SK-N-SH (cell line): ENCODE measurements at regions not wholly inside any gene's neighbourhood (a gene's known extent, or its start where the extent isn't known, plus 50 kb on each side); places are given as distances from the start of the nearest gene placed in this dataset.
A peak's percentile ranks its signal among the peaks of the same experiment; 100 is the strongest.

Source experiments
- CTCF ChIA-PET: fragments of 300-600, 350-600 bp; formaldehyde crosslinking; extraction: SDS; loops from one replicate; lab custom pipeline; 2021; lab: Yijun Ruan, JAX
- POLR2A ChIA-PET: fragments of 350-600 bp; sonication (Branson Sonifier 250); formaldehyde crosslinking; extraction: SDS; loops from one replicate; lab custom pipeline; 2020; ENCODE audit warnings: antibody characterized with exemption, inconsistent platforms; lab: Yijun Ruan, JAX
- DNase-seq: peaks from one replicate; pipeline ENCODE4 v3.0.0; 2012
- H2AFZ ChIP-seq: fragments of 200-600 bp; sonication (generic); 2 replicates; pipeline ENCODE4 v1.8.1; 2016; ENCODE audit warnings: antibody characterized with exemption, mild to moderate bottlenecking, low read depth
- H3F3A ChIP-seq: fragments of 200-600 bp; sonication (generic); replicated peaks from 2 replicates; pipeline ENCODE3; 2016; ENCODE audit warnings: antibody characterized with exemption, mild to moderate bottlenecking; ENCODE audit not compliant: insufficient read depth
- H3K27ac ChIP-seq, 2 experiments: fragments of 200-500 bp in 1 of 2; fragments of 200-600 bp in 1 of 2; sonication (Bioruptor generic) in 1 of 2; sonication (generic), shearing (Covaris generic) in 1 of 2; 2 replicates each; pipeline versions ENCODE4 v1.5.1 to v1.6.1; 2014 to 2016; ENCODE audit warnings: low read depth in 2 of 2, inconsistent platforms in 1 of 2, low read length in 1 of 2, mild to moderate bottlenecking in 1 of 2, mixed read lengths in 1 of 2
- H3K27me3 ChIP-seq: fragments of 200-600 bp; sonication (generic), shearing (Covaris generic); 2 replicates; pipeline ENCODE4 v1.6.1; 2016; ENCODE audit warnings: mixed run types; ENCODE audit not compliant: insufficient read depth
- H3K36me3 ChIP-seq, 2 experiments: fragments of 200-500 bp in 1 of 2; fragments of 200-600 bp in 1 of 2; sonication (Bioruptor generic) in 1 of 2; sonication (generic) in 1 of 2; replicated peaks in 1 of 2; 2 replicates each; pipeline versions ENCODE3 to v1.5.1; 2014 to 2016; ENCODE audit warnings: low read length in 1 of 2, mild to moderate bottlenecking in 1 of 2; ENCODE audit not compliant: insufficient read depth in 2 of 2, control insufficient read depth in 1 of 2
- H3K4me1 ChIP-seq, 2 experiments: fragments of 200-500 bp in 1 of 2; fragments of 200-600 bp in 1 of 2; sonication (Bioruptor generic) in 1 of 2; sonication (generic), shearing (Covaris generic) in 1 of 2; 2 replicates each; pipeline versions ENCODE4 v1.5.1 to v1.6.1; 2014 to 2016; ENCODE audit warnings: low read depth in 1 of 2, low read length in 1 of 2, mixed run types in 1 of 2; ENCODE audit not compliant: insufficient read depth in 2 of 2, control insufficient read depth in 1 of 2
- H3K4me2 ChIP-seq: fragments of 200-600 bp; sonication (generic), shearing (Covaris generic); 2 replicates; pipeline ENCODE4 v1.6.1; 2017; ENCODE audit warnings: mixed run types
- H3K4me3 ChIP-seq, 2 experiments: fragments of 200-500 bp in 1 of 2; fragments of 200-600 bp in 1 of 2; sonication (Bioruptor generic) in 1 of 2; sonication (generic), shearing (Covaris generic) in 1 of 2; 2 replicates each; pipeline versions ENCODE4 v1.5.1 to v1.8.1; 2014 to 2016; ENCODE audit warnings: low read depth in 2 of 2, inconsistent platforms in 1 of 2, low read length in 1 of 2, mild to moderate bottlenecking in 1 of 2, mixed read lengths in 1 of 2, moderate library complexity in 1 of 2
- H3K79me2 ChIP-seq: fragments of 200-600 bp; sonication (generic); 2 replicates; pipeline ENCODE4 v1.8.1; 2017; ENCODE audit warnings: mild to moderate bottlenecking; ENCODE audit not compliant: insufficient read depth
- H3K9ac ChIP-seq: fragments of 200-600 bp; sonication (generic); 2 replicates; pipeline ENCODE4 v1.6.1; 2017; ENCODE audit warnings: mixed run types
- H3K9me2 ChIP-seq: fragments of 200-600 bp; sonication (generic); 2 replicates; pipeline ENCODE4 v1.6.1; 2017; ENCODE audit warnings: mixed run types
- H3K9me3 ChIP-seq: fragments of 200-600 bp; sonication (generic); 2 replicates; pipeline ENCODE4 v1.6.1; 2017; ENCODE audit warnings: mixed run types, mild to moderate bottlenecking, moderate library complexity
- H4K20me1 ChIP-seq: fragments of 200-600 bp; sonication (generic); 2 replicates; pipeline ENCODE4 v1.6.1; 2017; ENCODE audit warnings: mild to moderate bottlenecking, mixed run types; ENCODE audit not compliant: insufficient read depth
- CHD2 ChIP-seq: fragments of 150-350 bp; IDR thresholded peaks from 2 replicates; pipeline ENCODE4 v1.6.1; 2018; ENCODE audit warnings: low read length; ENCODE audit not compliant: partially characterized antibody
- CTCF ChIP-seq: fragments of 200-600 bp; sonication (generic); IDR thresholded peaks from 2 replicates; pipeline ENCODE4 v1.6.1; 2017; ENCODE audit warnings: antibody characterized with exemption, mild to moderate bottlenecking, moderate library complexity
- EP300 ChIP-seq, 2 experiments: IDR thresholded peaks; 2 replicates each; pipeline versions ENCODE4 v1.4.0 to v1.6.1; 2012; ENCODE audit warnings: borderline replicate concordance in 1 of 2, low read depth in 1 of 2, low read length in 1 of 2
- EZH2phosphoT487 ChIP-seq: fragments of 200-600 bp; sonication (generic); IDR thresholded peaks from 2 replicates; pipeline ENCODE4 v1.6.1; 2017; ENCODE audit warnings: low read depth, mixed run types, mild to moderate bottlenecking, antibody characterized with exemption, moderate library complexity, borderline replicate concordance
- FOXM1 ChIP-seq: IDR thresholded peaks from 2 replicates; pipeline ENCODE4 v1.4.0; 2012; ENCODE audit warnings: low read depth, mild to moderate bottlenecking
- IRF3 ChIP-seq: fragments of 150-350 bp; IDR thresholded peaks from 2 replicates; pipeline ENCODE4 v1.6.1; 2016; ENCODE audit warnings: mild to moderate bottlenecking, low read depth, low read length
- MAX ChIP-seq: IDR thresholded peaks from 2 replicates; pipeline ENCODE4 v1.4.0; 2012; ENCODE audit warnings: low read depth
- MEF2A ChIP-seq: IDR thresholded peaks from 2 replicates; pipeline ENCODE4 v1.4.0; 2012; ENCODE audit warnings: low read depth, borderline replicate concordance
- MXI1 ChIP-seq: IDR thresholded peaks from 2 replicates; pipeline ENCODE4 v1.6.1; 2012; ENCODE audit warnings: mild to moderate bottlenecking, low read depth, low read length, improper control_type of control experiment
- NRF1 ChIP-seq: IDR thresholded peaks from 2 replicates; pipeline ENCODE4 v1.6.1; 2012; ENCODE audit warnings: low read depth, mild to moderate bottlenecking, low read length
- RCOR1 ChIP-seq: fragments of 150-350 bp; IDR thresholded peaks from 2 replicates; pipeline ENCODE4 v1.6.1; 2017; ENCODE audit warnings: antibody characterized with exemption, low read length
- RFX5 ChIP-seq: IDR thresholded peaks from 2 replicates; pipeline ENCODE4 v1.6.1; 2012; ENCODE audit warnings: mild to moderate bottlenecking, improper control_type of control experiment, low read length
- RXRA ChIP-seq: IDR thresholded peaks from 2 replicates; pipeline ENCODE4 v1.4.0; 2012; ENCODE audit warnings: low read depth, mild to moderate bottlenecking, borderline replicate concordance
- SMC3 ChIP-seq: IDR thresholded peaks from 2 replicates; pipeline ENCODE4 v1.6.1; 2012; ENCODE audit warnings: low read depth, low read length, improper control_type of control experiment
- TAF1 ChIP-seq: IDR thresholded peaks from 2 replicates; pipeline ENCODE4 v1.6.1; 2012; ENCODE audit warnings: low read depth, mild to moderate bottlenecking, low read length, moderate library complexity, borderline replicate concordance
- TCF12 ChIP-seq: IDR thresholded peaks from 2 replicates; pipeline ENCODE4 v1.4.0; 2012
- TEAD4 ChIP-seq: IDR thresholded peaks from 2 replicates; pipeline ENCODE4 v1.4.0; 2012; ENCODE audit warnings: mild to moderate bottlenecking, borderline replicate concordance; ENCODE audit not compliant: insufficient read depth
- USF1 ChIP-seq: IDR thresholded peaks from 2 replicates; pipeline ENCODE4 v1.4.0; 2012; ENCODE audit warnings: low read depth, borderline replicate concordance
- YY1 ChIP-seq: IDR thresholded peaks from 2 replicates; pipeline ENCODE4 v1.4.0; 2012; ENCODE audit warnings: low read depth, mild to moderate bottlenecking
- ZBTB33 ChIP-seq: IDR thresholded peaks from 2 replicates; pipeline ENCODE4 v1.4.0; 2012; ENCODE audit warnings: low read depth, borderline replicate concordance
- WGBS: methylation state at CpG from one replicate; pipeline ENCODE4 v1.1.6; 2017; ENCODE audit warnings: low lambda C conversion rate; 5-methylcytosine and 5-hydroxymethylcytosine counted together

- TF ChIP-seq CTCF: no peak
- TF ChIP-seq, all 33 proteins: peak for 0
Observed at GRCh38 chr3:128550113-128550440, 57.1 kb upstream of the GATA2 start (continued).

GRCh38 chr3:128549283-128550112 is 56.5 kb upstream of the GATA2 start:
- POLR2A ChIA-PET: no interaction called here
- no peaks in the 10 kb centered on the region for H4K20me1 ChIP-seq
- no peak overlapping the region for H3K4me3 ChIP-seq
- no peaks in the 10 kb centered on the region for H3K9me2 ChIP-seq
- H3K79me2 ChIP-seq: no peaks in the 10 kb centered on the region
- H3F3A ChIP-seq: peaks cover 6% of the 10 kb centered on the region
- H3K27me3 ChIP-seq: no peaks in the 10 kb centered on the region
- 54% methylated on average over 17 of the region's 20 CpGs for WGBS
- peak overlapping the region; percentile 67; the same call in 1 of the 2 replicates for H2AFZ ChIP-seq
- H3K4me2 ChIP-seq: peak overlapping the region; percentile 40
- peak; percentile 80 for DNase-seq
- CTCF ChIA-PET: interaction anchor here (0.9 to 1.6 kb wide), 3 partner anchors 14 to 68 kb away, joined by 3 to 5 read pairs (median 3); no protein-coding TSS in a partner anchor
- H3K9ac ChIP-seq: peak overlapping the region; percentile 27; the same call in 1 of the 2 replicates
- no peaks in the 10 kb centered on the region for H3K36me3 ChIP-seq
- no peaks in the 10 kb centered on the region for H3K9me3 ChIP-seq
- peaks cover 17 to 38% of the 10 kb centered on the region in 2 experiments for H3K4me1 ChIP-seq
- H3K27ac ChIP-seq: peak overlapping the region; percentile 28 to 92
- TF ChIP-seq TEAD4: peak; percentile 86; the same call in 1 of the 2 replicates
- TF ChIP-seq NRF1: no peak
- no peak for TF ChIP-seq MEF2A
- no peak for TF ChIP-seq RXRA
- peak; percentile 53 for TF ChIP-seq CHD2
- TF ChIP-seq RFX5: no peak
- no peak for TF ChIP-seq USF1
- no peak for TF ChIP-seq CTCF
- no peak for TF ChIP-seq TAF1
- TF ChIP-seq IRF3: no peak
- TF ChIP-seq TCF12: peak; percentile 79
- no peak for TF ChIP-seq ZBTB33
- peak; percentile 51; the same call in 1 of the 2 replicates for TF ChIP-seq MAX
- TF ChIP-seq SMC3: no peak
- TF ChIP-seq RCOR1: no peak; the same call in 1 of the 2 replicates
- peak; percentile 61 to 76; a peak in 3 of 4 replicates for TF ChIP-seq EP300 (IDR thresholded peaks at IDR 0.05; ENCODE audit: borderline replicate concordance in 1 of 2, low read depth in 1 of 2, low read length in 1 of 2)
- TF ChIP-seq MXI1: peak; percentile 59; the same call in 1 of the 2 replicates
- no peak for TF ChIP-seq EZH2phosphoT487
- no peak for TF ChIP-seq YY1
- TF ChIP-seq FOXM1: 0 out of 2 replicates have a peak, but pooled peaks have one; percentile 27
